ENCODE measurements at regions not wholly inside any gene's neighbourhood (a gene's known extent, or its start where the extent isn't known, plus 50 kb on each side); places are given as distances from the start of the nearest gene placed in this dataset.

- no peak overlapping the region for H3K4me3 ChIP-seq
- H3K36me3 ChIP-seq = no peaks in the 10 kb centered on the region
- DNase-seq (ENCODE audit: extremely low spot score in 2 of 2) = no peak
- no peaks in the 10 kb centered on the region for H3K27me3 ChIP-seq
- no peaks in the 10 kb centered on the region for H3K9me3 ChIP-seq
- TF ChIP-seq, protein P1, sequence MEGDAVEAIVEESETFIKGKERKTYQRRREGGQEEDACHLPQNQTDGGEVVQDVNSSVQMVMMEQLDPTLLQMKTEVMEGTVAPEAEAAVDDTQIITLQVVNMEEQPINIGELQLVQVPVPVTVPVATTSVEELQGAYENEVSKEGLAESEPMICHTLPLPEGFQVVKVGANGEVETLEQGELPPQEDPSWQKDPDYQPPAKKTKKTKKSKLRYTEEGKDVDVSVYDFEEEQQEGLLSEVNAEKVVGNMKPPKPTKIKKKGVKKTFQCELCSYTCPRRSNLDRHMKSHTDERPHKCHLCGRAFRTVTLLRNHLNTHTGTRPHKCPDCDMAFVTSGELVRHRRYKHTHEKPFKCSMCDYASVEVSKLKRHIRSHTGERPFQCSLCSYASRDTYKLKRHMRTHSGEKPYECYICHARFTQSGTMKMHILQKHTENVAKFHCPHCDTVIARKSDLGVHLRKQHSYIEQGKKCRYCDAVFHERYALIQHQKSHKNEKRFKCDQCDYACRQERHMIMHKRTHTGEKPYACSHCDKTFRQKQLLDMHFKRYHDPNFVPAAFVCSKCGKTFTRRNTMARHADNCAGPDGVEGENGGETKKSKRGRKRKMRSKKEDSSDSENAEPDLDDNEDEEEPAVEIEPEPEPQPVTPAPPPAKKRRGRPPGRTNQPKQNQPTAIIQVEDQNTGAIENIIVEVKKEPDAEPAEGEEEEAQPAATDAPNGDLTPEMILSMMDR (IDR thresholded peaks at IDR 0.05) = no peak
- TF ChIP-seq POLR2AphosphoS5 (IDR thresholded peaks at IDR 0.05; ENCODE audit: insufficient read depth in 1 of 2, low read depth in 1 of 2) = no peak
- no peak for TF ChIP-seq POLR2A (IDR thresholded peaks at IDR 0.05)
- H3K27ac ChIP-seq = no peak overlapping the region
- intact Hi-C loops (cut with DNase I) = no loop called here
- no peaks in the 10 kb centered on the region for H3K4me1 ChIP-seq
Measured at GRCh38 chr20:41923624-41924023, 305.4 kb upstream of the CHD6 start.

GRCh38 chr20:41913146-41913545, 295.0 kb upstream of the CHD6 start:
- Histone ChIP-seq H3K4me3 (no peak overlapping the region), H3K9me3 (no peaks in the 10 kb centered on the region), H3K4me1 (no peaks in the 10 kb centered on the region), H3K27ac (no peak overlapping the region), H3K27me3 (no peaks in the 10 kb centered on the region), H3K36me3 (no peaks in the 10 kb centered on the region)
- TF ChIP-seq POLR2AphosphoS5 (IDR thresholded peaks at IDR 0.05; ENCODE audit: insufficient read depth in 1 of 2, low read depth in 1 of 2) = no peak
- no peak for TF ChIP-seq POLR2A (IDR thresholded peaks at IDR 0.05)
- intact Hi-C loops (cut with DNase I) = no loop called here
- no peak for DNase-seq (ENCODE audit: extremely low spot score in 2 of 2)

GRCh38 chr20:41910558-41910957, 292.4 kb upstream of the CHD6 start:
- H3K27me3 ChIP-seq = no peaks in the 10 kb centered on the region
- no peak overlapping the region for H3K27ac ChIP-seq
- H3K4me1 ChIP-seq = no peaks in the 10 kb centered on the region
- no peak for DNase-seq (ENCODE audit: extremely low spot score in 2 of 2)
- TF ChIP-seq POLR2A (IDR thresholded peaks at IDR 0.05) (no peak), POLR2AphosphoS5 (IDR thresholded peaks at IDR 0.05; ENCODE audit: insufficient read depth in 1 of 2, low read depth in 1 of 2) (no peak)
- TF ChIP-seq, protein P1 (IDR thresholded peaks at IDR 0.05) = no peak
- intact Hi-C loops (cut with DNase I) = no loop called here
- H3K9me3 ChIP-seq = no peaks in the 10 kb centered on the region
- H3K4me3 ChIP-seq = no peak overlapping the region
- no peaks in the 10 kb centered on the region for H3K36me3 ChIP-seq

DNA sequence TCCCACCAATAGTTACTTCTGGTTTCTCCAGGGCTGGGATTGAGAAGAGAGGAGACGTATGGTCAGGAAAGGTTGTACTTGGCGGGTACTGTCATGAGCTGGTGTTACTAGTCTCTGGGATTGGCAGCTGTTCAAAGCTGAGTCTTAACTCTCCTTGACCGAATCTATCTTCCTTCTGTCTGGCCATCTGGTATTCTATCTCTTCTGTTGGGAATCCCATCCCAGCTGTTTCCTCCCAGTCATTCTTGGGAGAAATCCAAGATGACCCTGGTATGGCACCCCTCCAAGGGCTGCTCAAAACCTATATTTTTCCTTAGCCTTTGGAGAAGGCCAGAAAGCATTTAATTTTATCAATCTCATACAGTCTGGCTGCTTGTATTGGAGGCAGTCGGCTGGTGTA, 287.0 kb upstream of the CHD6 start:
- Histone ChIP-seq H3K4me3 (no peak overlapping the region), H3K36me3 (no peaks in the 10 kb centered on the region), H3K9me3 (no peaks in the 10 kb centered on the region), H3K27me3 (no peaks in the 10 kb centered on the region), H3K4me1 (no peaks in the 10 kb centered on the region), H3K27ac (no peak overlapping the region)
- TF ChIP-seq POLR2AphosphoS5 (IDR thresholded peaks at IDR 0.05; ENCODE audit: insufficient read depth in 1 of 2, low read depth in 1 of 2) = no peak
- TF ChIP-seq POLR2A (IDR thresholded peaks at IDR 0.05) = no peak
- TF ChIP-seq, protein P1 (IDR thresholded peaks at IDR 0.05) = no peak
- intact Hi-C loops (cut with DNase I) = no loop called here
- DNase-seq (ENCODE audit: extremely low spot score in 2 of 2) = no peak

- intact Hi-C loops (cut with DNase I) = no loop called here
- H3K36me3 ChIP-seq = no peaks in the 10 kb centered on the region
- no peak for DNase-seq (ENCODE audit: extremely low spot score in 2 of 2)
Measured at GRCh38 chr20:41903586-41903985, 285.4 kb upstream of the CHD6 start.

More at GRCh38 chr20:41903586-41903985, 285.4 kb upstream of the CHD6 start:
- H3K27me3 ChIP-seq = no peaks in the 10 kb centered on the region
- no peak overlapping the region for H3K27ac ChIP-seq
- H3K9me3 ChIP-seq = no peaks in the 10 kb centered on the region
- no peak overlapping the region for H3K4me3 ChIP-seq
- H3K4me1 ChIP-seq = no peaks in the 10 kb centered on the region
- TF ChIP-seq POLR2A (IDR thresholded peaks at IDR 0.05) (no peak), POLR2AphosphoS5 (IDR thresholded peaks at IDR 0.05; ENCODE audit: insufficient read depth in 1 of 2, low read depth in 1 of 2) (no peak)
- TF ChIP-seq, protein P1 (IDR thresholded peaks at IDR 0.05) = no peak

Measured in vagina (tissue), 2 donors.